Sigmoid colon (tissue), 4 donors: ENCODE measurements at regions not wholly inside any gene's neighbourhood (a gene's known extent, or its start where the extent isn't known, plus 50 kb on each side); places are given as distances from the start of the nearest gene placed in this dataset.

Experiments used
- CTCF ChIP-seq, 4 experiments: fragments of 450-650 bp in 3 of 4; fragments of 200-600 bp in 1 of 4; IDR thresholded peaks; one replicate each; pipeline ENCODE4 v1.5.1; 2016 to 2019; ENCODE audit warnings: antibody characterized with exemption in 4 of 4, mild to moderate bottlenecking in 3 of 4, moderate library complexity in 2 of 4
- POLR2A ChIP-seq, 2 donors: fragments of 450-650 bp; IDR thresholded peaks; one replicate each; pipeline ENCODE4 v1.6.1; 2016; ENCODE audit warnings: antibody characterized with exemption in 2 of 2, mild to moderate bottlenecking in 2 of 2, moderate library complexity in 2 of 2
- POLR2AphosphoS5 ChIP-seq, 4 donors: sonication (generic); formaldehyde crosslinking; IDR thresholded peaks; one replicate each; pipeline ENCODE4 v1.6.1; 2017; ENCODE audit warnings: antibody characterized with exemption in 4 of 4

GRCh38 chr15:70378126-70379031 lies 280.7 kb upstream of the TLE3 start:
- TF ChIP-seq CTCF (IDR thresholded peaks at IDR 0.05), result no peak
- TF ChIP-seq POLR2A (IDR thresholded peaks at IDR 0.05), result no peak
- no peak for TF ChIP-seq POLR2AphosphoS5 (IDR thresholded peaks at IDR 0.05)
